IPS-18c (cell line): ENCODE measurements at regions not wholly inside any gene's neighbourhood (a gene's known extent, or its start where the extent isn't known, plus 50 kb on each side); places are given as distances from the start of the nearest gene placed in this dataset.
"Not testable (repeated sequence)": the region's sequence is repeated elsewhere in the genome, so short reads cannot be mapped to it uniquely, and the experiment has no call there.

ENCODE experiments used
- H3K4me3 ChIP-seq: 2 replicates; pipeline ENCODE4 v1.7.0; 2013; ENCODE audit warnings: low read depth, mild to moderate bottlenecking, low read length, moderate library complexity; ENCODE audit not compliant: insufficient read depth
- H3K9me3 ChIP-seq: one replicate; pipeline ENCODE4 v1.6.1; 2013; ENCODE audit warnings: mild to moderate bottlenecking, low read length, moderate library complexity; ENCODE audit not compliant: control insufficient read depth, insufficient read depth

DNA sequence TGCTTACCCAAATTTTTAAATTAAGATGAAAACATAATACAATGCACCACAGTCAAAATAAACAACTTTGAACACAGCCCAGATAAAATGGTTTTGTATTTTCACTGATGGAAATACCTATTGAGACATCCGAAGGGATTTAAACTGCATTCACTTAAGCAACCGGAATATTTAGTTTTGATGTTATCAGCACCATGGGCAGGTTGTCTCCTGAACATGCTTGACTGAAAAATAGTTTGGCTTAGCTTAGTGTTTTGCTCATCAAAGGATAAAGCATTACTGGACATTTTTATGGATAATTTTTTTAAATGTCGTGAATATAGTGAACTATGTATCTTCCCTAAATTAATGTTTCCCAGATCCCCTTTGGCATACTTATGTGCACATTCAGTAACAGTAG is 177.5 kb downstream of the GJA1 start:
- Histone ChIP-seq H3K4me3 (no peak overlapping the region), H3K9me3 (no peaks in the 10 kb centered on the region)

DNA sequence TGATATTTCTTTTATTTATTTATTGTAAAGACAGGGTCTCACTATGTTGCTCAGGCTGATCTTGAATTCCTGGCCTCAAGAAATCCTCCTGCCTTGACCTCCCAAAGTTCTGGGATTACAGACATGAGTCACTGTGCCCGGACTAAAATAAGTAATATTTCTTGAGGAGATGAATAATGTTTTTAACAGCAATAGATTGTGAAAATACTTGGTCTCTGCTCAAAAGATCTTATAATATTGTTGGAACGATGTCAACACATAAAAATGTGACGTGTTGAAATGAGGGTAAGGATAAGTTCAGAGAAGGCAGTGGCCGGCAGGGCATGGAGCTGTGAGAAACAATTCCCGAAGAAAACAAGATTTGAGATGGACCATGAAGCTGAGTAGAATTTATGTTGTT is 178.7 kb downstream of the GJA1 start:
- Histone ChIP-seq H3K9me3 (no peaks in the 10 kb centered on the region), H3K4me3 (no peak overlapping the region)

DNA sequence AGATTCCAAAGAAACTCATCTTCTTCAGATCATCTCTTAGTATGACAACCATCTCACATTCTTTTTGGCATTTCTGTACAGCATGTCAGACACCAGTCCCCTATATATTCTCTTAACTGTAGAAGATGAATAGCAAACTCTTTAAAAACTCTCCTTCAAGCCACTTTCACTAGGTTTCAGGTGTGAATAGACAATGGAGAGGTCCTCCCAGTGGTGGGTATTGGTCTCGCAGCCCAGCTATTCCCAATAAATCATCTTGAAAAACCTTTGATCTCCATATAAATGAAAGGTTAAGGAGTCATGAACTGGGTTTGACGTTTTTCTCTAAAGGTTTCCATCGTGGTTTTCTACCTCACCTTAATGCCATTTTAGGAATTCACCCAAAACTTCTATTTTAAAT is 180.0 kb downstream of the GJA1 start:
- Histone ChIP-seq H3K9me3 (no peaks in the 10 kb centered on the region), H3K4me3 (no peak overlapping the region)

DNA sequence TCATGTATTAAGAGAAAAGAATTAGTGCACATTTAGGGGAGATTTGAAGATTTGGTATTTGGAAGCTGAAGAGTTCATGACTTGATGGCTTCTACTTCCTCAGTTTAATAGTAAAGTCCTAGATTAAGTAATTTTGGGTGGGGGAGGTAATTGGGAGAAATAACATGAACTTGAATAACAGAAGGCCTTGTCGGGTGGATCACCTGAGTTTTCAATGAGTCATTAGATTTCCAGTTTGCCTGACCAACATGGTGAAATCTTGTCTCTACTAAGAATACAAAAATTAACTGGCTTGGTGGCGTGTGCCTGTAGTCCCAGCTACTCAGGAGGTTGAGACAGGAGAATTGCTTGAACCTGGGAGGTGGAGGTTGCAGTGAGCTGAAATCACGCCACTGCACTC is 181.0 kb downstream of the GJA1 start:
- Histone ChIP-seq H3K9me3 (no peaks in the 10 kb centered on the region), H3K4me3 (no peak overlapping the region)

DNA sequence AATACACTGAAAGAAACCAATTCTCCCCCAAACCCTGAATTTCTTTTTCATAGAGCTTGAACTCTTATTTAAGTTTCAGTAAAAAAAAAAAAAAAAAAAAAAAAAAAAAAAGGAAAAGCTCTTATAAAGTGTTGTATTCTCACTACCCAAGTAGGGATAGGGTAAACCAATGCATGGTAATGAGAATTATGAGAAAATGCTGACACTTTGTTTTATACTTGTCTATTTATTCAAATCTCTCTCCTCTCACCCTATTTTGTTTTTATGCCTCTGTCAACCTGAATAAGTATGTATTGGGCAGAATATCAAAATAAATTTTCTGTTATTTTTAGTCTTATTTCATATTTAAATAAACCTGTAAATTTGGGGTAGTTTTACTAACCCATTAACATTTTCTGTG is 181.9 kb downstream of the GJA1 start:
- Histone ChIP-seq H3K4me3 (no peak overlapping the region), H3K9me3 (no peaks in the 10 kb centered on the region)

DNA sequence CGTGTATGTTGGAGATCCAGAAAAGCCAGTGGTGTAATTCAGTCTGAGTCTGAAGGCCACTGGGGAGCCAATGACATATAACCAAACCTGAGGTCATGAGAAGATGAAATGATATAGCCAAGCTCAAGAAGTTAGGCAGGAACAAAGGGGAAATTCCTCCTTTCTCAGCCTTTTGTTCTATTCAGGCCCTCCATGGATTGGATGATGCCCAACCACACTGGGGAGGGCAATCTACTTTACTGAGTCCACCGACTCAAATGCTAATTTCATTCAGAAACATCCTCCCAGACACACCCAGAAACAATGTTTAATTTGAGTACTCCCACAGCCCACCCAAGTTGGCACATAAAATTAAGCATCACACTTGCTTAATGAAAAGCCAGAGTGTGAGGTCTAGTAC is 183.6 kb downstream of the GJA1 start:
- Histone ChIP-seq H3K4me3 (no peak overlapping the region), H3K9me3 (no peaks in the 10 kb centered on the region)

DNA sequence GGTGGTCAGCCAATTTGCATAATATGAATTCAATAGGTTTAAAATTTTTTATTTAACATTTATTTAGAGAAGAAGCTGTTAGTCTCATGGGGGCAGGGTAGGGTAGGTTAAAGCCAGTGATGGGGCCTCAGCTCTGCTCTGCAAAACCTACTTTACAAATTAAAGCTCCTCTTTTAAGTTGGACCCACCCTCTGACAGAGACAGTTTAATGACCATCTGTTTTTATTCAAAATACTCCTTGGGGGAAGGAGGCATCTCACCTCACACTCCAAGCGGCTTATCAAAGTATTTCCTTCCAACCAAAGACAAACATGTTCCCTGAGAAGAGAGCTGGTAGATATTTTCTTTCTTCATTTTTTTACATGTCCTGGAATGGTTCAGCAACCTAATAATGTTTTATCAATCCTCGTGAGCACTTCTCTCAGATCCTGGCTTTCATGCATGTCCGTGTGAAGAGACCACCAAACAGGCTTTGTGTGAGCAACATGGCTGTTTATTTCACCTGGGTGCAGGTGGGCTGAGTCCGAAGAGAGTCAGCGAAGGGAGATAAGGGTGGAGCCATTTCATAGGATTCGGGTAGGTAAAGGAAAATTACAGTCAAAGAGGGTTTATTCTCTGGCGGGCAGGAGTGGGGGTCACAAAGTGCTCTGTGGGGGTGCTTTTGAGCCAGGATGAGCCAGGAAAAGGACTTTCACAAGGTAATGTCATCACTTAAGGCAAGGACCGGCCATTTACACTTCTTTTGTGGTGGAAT is 184.7 kb downstream of the GJA1 start:
- Histone ChIP-seq H3K4me3 (0 out of 2 replicates have a peak overlapping the region, but pooled peaks have one; percentile 28), H3K9me3 (peaks cover 2% of the 10 kb centered on the region)

DNA sequence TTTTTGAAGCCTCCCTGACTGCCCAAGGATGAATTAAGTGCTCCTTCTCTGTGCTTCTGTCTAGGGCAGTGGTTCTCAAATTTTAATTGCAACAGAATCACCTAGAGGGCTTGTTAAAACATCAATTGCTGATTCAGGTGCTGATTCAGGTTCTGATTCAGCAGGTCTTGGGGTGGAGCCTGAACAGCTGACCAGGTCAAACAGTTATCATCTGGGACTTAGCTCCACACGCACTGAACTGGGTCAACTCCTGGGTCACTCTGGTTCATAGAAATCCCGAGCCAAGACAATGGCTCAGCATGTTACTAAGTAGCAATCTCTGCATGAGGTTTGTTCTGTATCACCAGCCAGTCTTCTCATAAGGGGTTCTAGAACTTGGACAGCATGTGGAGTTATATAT is 192.3 kb downstream of the GJA1 start:
- Histone ChIP-seq H3K9me3 (peaks cover 4% of the 10 kb centered on the region), H3K4me3 (no peak overlapping the region)

DNA sequence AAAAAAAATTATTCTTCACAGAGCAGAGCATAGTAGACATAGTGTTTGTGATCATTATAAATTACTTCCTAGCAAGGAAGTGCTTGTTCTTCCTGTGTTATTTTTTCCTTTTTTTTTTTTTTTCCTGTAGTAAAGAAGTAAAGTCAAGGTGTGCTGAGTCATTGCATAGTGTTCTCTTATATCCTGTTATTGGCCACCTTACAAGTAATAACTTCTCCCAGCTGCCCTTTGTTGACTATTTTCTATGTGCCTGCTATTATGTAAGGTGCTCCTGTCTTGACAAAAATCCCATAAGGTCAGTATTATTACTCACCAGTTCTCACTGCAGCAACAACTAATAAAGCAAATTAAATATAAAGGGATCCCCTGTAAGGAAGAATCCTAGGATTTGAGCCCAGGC is 195.3 kb downstream of the GJA1 start:
- Histone ChIP-seq H3K4me3 (no peak overlapping the region), H3K9me3 (peaks cover 2% of the 10 kb centered on the region)

DNA sequence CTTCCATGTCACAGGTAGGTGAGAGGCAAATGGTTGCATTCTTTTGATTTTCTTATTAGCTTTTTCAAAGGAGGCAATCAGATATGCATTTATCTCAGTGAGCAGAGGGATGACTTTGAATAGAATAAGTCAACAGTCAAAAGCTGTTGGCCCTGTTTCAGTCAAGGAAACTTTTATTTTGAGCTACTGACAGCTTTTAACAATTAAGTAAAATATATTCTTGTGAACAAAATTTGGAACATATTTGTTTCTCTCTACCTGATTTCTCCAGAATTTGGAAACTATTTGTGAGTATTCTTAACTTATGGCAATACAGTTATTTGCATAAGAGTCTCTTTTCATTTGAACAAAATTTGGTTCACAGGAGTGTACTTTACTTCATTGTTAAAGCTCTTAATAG is 196.3 kb downstream of the GJA1 start:
- not testable (repeated sequence) for H3K9me3 ChIP-seq

DNA sequence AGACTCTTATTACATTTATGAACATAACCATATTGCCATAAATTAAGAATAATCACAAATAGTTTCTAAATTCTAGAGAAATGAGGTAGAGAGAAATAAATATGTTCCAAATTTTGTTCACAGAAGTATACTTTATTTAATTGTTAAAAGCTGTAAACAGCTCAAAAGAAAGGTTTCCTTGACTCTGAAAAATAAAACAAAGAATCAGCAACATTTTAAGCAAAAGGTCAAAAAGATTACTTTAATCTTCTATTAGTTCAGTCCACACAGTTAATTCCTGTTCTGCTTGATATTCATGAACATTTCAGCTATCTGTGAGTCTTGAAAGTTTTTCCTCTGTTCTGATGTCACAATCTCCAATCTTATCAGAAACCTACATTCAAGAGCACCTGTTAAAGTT is 197.9 kb downstream of the GJA1 start:
- no peak overlapping the region for H3K4me3 ChIP-seq
- peaks cover 7% of the 10 kb centered on the region for H3K9me3 ChIP-seq

More for the DNA sequence above, 196.3 kb downstream of the GJA1 start:
- not testable (repeated sequence) for H3K4me3 ChIP-seq

DNA sequence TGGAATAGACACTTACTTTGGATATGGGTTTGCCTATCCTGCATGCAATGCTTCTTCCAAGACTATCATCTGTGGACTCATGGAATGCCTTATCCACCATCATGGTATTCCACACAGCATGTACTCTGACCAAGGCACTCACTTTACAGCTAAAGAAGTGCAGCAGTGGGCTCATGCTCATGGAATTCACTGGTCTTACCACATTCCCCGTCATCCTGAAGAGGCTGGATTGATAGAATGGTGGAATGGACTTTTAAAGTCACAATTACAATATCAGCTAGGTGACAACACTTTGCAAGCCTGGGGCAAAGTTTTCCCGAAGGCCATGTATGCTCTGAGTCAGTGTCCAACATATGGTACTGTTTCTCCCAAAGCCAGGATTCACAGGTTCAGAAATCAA is 199.1 kb downstream of the GJA1 start:
- H3K4me3 ChIP-seq, H3K9me3 ChIP-seq: not testable (repeated sequence)

DNA sequence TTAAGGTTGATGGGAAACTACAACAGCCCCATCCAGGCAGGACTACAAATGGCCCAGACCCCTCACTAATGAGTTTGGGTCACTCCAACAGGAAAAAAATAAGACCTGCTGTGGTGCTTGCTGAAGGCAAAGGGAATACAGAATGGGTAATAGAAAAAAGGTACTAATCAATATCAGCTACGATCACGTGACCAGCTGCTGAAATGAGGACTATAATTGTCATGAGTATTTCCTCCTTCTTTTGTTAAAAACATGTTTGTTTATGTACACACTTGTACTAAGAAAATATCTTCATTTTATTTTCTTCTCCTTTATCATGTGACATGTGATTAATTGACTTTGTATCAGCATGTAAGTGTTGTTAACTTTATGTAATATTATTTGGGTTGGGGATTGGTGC is 199.9 kb downstream of the GJA1 start:
- peaks cover 7% of the 10 kb centered on the region for H3K9me3 ChIP-seq

DNA sequence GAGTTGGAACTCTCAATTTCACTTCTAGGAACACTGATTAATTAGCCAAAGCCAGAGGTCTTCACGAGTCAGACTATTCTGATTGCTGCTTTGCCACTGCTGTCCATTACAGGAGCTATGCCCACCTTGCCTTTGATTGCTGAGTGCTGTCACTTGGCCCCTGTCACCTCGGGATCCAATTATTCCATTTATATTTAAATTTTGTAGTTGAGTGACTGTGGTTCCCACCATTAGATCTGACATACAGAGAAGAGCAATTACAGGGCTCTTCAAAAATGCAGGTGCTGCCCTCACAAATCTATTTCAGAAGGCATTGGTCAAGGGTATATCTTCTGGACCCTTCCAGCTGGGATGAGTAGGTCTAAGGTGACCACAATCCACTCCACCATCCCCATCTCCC is 200.8 kb downstream of the GJA1 start:
- H3K4me3 ChIP-seq, H3K9me3 ChIP-seq: not testable (repeated sequence)

More for the DNA sequence above, 199.9 kb downstream of the GJA1 start:
- no peak overlapping the region for H3K4me3 ChIP-seq

DNA sequence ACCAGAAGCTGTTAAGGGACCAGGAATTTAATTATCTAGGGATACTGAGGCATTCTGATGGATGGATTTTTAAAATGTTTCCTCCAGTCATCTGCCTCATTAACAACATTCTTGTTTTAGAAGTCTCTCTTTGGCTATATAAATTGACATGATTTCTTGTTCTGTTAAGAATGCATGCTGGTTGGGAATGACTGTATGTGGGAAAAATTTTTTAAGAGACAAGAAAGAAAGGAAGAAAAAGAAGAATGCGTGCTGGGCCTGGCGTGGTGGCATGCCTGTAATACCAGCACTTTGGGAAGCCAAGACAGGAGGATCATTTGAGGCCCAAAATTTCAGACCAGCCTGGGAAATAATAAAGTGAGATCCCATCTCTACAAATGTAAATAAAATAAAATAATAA is 203.6 kb downstream of the GJA1 start:
- Histone ChIP-seq H3K4me3 (no peak overlapping the region), H3K9me3 (peaks cover 7% of the 10 kb centered on the region)

DNA sequence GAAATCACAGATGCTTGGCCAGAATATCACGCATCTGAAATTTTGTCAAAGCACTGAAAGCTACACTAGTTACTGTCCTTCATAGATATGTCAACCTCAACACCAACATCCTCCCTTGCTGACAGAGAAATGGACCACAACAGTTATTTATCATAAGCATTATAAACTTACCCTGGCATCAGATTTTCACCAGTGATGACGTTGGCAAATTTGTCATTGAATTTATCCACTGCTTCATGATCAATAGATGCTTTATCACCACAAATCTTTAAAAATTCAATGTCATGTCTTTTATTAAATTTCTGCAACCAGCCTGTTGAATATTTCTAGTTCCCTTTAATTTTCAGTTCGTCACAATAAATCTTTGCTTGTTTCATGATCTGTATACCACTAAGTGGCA is 205.7 kb downstream of the GJA1 start:
- no peak overlapping the region for H3K4me3 ChIP-seq
- H3K9me3 ChIP-seq, result peaks cover 1% of the 10 kb centered on the region

DNA sequence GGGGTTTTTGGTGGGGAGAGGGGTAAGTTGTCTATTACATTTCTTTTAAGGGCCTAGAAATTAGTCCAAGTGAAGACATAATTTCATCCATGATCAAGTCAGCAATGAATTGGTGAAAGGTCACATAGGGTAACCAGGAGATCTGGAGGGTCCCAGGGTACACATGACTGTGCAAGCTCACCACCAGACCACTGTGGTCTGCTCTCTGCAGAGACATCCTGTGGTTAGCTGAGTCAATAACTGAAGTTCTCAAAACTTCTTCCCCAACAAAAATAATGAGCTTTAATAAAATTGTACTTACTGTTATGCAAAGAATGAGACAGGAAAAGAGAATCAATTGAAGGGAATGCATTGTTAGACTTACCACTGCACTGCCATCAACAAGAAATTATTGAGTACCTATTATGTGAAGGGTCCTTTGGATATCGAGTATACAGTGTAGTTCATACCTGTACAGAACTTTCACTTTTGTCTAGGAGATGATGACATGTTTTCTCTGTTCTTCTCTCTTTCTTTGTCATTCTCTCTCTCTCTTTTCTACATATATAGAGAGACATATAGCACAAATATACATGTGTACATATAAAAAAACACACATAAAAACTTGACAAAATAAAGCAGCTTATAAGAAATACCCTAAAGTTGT is 209.8 kb downstream of the GJA1 start:
- no peak overlapping the region for H3K4me3 ChIP-seq
- no peaks in the 10 kb centered on the region for H3K9me3 ChIP-seq

DNA sequence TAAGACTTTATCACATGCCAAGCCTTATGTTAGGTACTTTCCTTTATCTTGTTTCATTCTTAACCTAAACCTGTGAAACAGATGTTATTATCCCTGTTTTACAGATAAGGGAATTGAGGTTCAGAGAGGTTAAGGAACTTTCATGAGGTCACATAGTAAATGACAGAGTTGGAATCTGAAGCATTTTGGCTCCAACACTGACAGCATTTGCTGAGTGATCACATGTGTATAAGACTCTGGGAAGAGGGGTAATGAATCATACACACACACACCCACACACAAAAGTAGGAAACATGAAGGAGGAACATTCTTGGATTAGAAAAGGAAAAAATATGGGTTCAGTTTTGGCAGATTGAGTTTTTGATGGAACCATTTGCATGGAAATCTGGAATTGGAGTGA is 212.5 kb downstream of the GJA1 start:
- Histone ChIP-seq H3K9me3 (no peaks in the 10 kb centered on the region), H3K4me3 (no peak overlapping the region)

DNA sequence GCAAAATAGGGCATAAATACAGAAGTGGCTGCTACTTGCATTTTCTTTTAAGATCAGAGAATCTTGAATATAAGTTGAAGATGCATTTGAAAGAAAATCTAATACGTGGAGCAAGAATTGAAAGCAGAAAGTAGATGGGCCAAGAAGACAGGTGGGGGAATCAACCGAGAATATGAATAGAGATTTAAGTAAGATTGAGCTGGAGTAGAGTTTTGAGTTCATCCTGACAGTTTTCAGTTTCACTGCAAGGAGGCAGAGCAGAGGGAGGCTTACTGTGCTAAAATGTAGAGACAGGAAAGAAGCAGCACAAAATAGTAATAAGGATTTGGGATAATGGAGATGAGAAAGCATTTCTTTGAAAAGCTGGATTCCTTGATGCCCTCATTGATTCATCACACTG is 214.5 kb downstream of the GJA1 start:
- H3K4me3 ChIP-seq, result no peak overlapping the region
- H3K9me3 ChIP-seq, result no peaks in the 10 kb centered on the region
